Prostate gland (tissue), 2 donors: ENCODE measurements at regions not wholly inside any gene's neighbourhood (a gene's known extent, or its start where the extent isn't known, plus 50 kb on each side); places are given as distances from the start of the nearest gene placed in this dataset.

Experiments
- DNase-seq: peaks from one replicate; pipeline ENCODE4 v3.0.0-alpha.2; 2019; ENCODE audit warnings: low spot score
- H3K27ac ChIP-seq, 2 donors: fragments of 200-600 bp; sonication (generic); 2 replicates each; pipeline ENCODE4 v1.5.1; 2017 to 2019
- H3K27me3 ChIP-seq: fragments of 200-600 bp; sonication (generic); replicated peaks from 2 replicates; pipeline ENCODE4 v1.5.1; 2019; ENCODE audit not compliant: insufficient read depth
- H3K36me3 ChIP-seq, 2 donors: fragments of 200-600 bp; sonication (generic); 1 replicate in 1 of 2; 2 replicates in 1 of 2; pipeline versions ENCODE4 v1.5.1 to v1.8.1; 2017 to 2019
- H3K4me1 ChIP-seq: fragments of 200-600 bp; sonication (generic); replicated peaks from 2 replicates; pipeline ENCODE4 v1.5.1; 2019
- H3K4me3 ChIP-seq, 2 donors: fragments of 200-600 bp; sonication (generic); 2 replicates each; pipeline ENCODE4 v1.5.1; 2017 to 2019
- H3K9me3 ChIP-seq: fragments of 200-600 bp; sonication (generic); 2 replicates; pipeline ENCODE4 v1.5.1; 2017
- POLR2A ChIP-seq: fragments of 450-650 bp; IDR thresholded peaks from one replicate; pipeline ENCODE4 v1.6.1; 2016; ENCODE audit warnings: antibody characterized with exemption, mild to moderate bottlenecking
- POLR2AphosphoS5 ChIP-seq: sonication (generic); formaldehyde crosslinking; IDR thresholded peaks from one replicate; pipeline ENCODE4 v1.6.1; 2017; ENCODE audit warnings: antibody characterized with exemption
- WGBS: methylation state at CpG from one replicate; pipeline ENCODE4 v1.1.5; 2018; 5-methylcytosine and 5-hydroxymethylcytosine counted together
- intact Hi-C: fragments of 100-400 bp; cut with DNase I; formaldehyde crosslinking; loops from one replicate; pipeline ENCODE4 v1.14.2; 2022
- TF ChIP-seq, protein P1 (sequence below), 4 experiments: fragments of 200-600 bp in 2 of 4; fragments of 450-650 bp in 2 of 4; sonication (generic) in 2 of 4; IDR thresholded peaks; 1 replicate in 3 of 4; 2 replicates in 1 of 4; pipeline ENCODE4 v1.5.1; 2016 to 2019; ENCODE audit warnings: antibody characterized with exemption in 4 of 4, mild to moderate bottlenecking in 2 of 4, moderate library complexity in 2 of 4

DNA sequence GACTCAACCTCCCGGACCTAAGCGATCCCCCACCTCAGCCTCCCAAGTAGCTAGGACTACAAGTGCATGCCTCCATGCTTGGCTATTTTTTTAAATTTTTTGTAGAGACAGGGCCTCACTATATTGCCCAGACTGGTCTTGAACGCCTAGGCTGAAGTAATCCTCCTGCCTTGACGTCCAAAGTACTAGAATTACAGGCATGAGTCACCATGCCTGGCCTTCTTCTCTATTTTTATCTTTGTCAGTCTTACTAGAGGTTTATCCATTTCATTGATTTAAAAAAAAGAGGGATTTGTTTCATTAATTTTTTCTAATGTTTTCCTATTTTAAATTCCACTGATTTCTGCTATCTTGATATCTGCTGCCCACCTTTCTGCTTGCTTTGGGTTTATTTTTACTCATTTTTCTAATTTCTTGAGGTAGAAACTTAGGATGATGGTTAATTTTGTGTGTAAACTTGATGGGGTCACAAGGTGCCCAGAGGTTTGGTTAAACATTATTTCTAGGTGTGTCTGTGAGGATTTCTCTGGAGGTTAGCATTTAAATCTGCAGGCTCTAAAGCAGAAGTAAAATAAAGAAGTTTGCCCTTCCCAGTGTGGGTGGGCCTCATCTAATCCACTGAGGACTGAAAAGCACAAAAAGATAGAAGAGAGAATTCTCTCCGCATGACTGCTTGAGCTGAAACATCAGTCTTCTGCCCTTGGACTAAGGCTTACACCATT, 116.2 kb upstream of the DCLK2 start:
- WGBS: 86% methylated on average over 5 of the region's 5 CpGs

DNA sequence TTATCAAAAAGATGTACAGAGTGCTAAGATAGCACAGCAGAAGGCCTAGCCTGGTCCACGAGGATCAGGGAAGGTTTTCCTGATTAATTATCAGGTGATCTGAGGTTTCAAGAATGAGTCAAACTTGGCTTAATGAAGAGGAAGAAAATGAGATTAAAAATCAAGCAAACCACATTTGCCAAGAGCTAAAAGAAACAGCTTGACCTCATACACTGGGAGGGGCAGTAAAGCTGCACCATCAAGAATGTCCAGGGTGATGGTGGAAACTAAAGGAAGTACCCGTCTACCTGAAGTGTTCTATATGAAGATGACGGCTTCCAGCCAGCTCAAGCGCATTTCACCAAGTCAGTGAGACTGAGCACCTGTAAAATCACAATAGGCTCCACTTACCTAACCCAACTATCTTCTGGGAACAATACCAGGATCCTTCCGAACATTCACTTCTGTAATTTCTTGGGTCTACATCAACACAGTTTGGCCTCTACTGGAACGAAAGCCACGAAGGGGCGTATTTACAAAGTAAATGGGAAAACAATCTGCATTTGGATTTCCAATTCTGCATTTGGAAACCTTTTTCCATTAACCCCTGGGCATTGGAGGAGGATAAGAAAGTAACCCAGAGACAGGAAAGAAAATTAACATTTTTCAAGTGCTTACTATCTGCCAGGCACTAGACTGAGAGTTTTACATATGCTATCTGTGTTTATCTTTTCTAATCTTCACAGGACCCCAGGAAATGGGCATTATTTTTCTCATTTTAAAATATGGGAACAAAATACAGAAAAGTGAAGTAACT, 114.0 kb upstream of the DCLK2 start:
- H3K27me3 ChIP-seq: no peaks in the 10 kb centered on the region
- TF ChIP-seq POLR2AphosphoS5: no peak
- TF ChIP-seq, protein P1, sequence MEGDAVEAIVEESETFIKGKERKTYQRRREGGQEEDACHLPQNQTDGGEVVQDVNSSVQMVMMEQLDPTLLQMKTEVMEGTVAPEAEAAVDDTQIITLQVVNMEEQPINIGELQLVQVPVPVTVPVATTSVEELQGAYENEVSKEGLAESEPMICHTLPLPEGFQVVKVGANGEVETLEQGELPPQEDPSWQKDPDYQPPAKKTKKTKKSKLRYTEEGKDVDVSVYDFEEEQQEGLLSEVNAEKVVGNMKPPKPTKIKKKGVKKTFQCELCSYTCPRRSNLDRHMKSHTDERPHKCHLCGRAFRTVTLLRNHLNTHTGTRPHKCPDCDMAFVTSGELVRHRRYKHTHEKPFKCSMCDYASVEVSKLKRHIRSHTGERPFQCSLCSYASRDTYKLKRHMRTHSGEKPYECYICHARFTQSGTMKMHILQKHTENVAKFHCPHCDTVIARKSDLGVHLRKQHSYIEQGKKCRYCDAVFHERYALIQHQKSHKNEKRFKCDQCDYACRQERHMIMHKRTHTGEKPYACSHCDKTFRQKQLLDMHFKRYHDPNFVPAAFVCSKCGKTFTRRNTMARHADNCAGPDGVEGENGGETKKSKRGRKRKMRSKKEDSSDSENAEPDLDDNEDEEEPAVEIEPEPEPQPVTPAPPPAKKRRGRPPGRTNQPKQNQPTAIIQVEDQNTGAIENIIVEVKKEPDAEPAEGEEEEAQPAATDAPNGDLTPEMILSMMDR (IDR thresholded peaks at IDR 0.05): no peak
- TF ChIP-seq POLR2A: no peak
- H3K4me1 ChIP-seq: no peaks in the 10 kb centered on the region
- no peaks in the 10 kb centered on the region for H3K9me3 ChIP-seq
- no peak overlapping the region for H3K4me3 ChIP-seq
- WGBS: 92% methylated on average over 8 of the region's 8 CpGs
- no peak for DNase-seq
- no peak overlapping the region for H3K27ac ChIP-seq
- no peaks in the 10 kb centered on the region for H3K36me3 ChIP-seq
- intact Hi-C loops: no loop called here

More for the DNA sequence above, 116.2 kb upstream of the DCLK2 start:
- TF ChIP-seq POLR2A: no peak
- no peak for TF ChIP-seq POLR2AphosphoS5
- TF ChIP-seq, protein P1 (IDR thresholded peaks at IDR 0.05): no peak
- no peaks in the 10 kb centered on the region for H3K27me3 ChIP-seq
- no peak overlapping the region for H3K4me3 ChIP-seq
- H3K9me3 ChIP-seq: no peaks in the 10 kb centered on the region
- H3K27ac ChIP-seq: no peak overlapping the region
- intact Hi-C loops: no loop called here
- DNase-seq: no peak
- no peaks in the 10 kb centered on the region for H3K36me3 ChIP-seq
- H3K4me1 ChIP-seq: no peaks in the 10 kb centered on the region

DNA sequence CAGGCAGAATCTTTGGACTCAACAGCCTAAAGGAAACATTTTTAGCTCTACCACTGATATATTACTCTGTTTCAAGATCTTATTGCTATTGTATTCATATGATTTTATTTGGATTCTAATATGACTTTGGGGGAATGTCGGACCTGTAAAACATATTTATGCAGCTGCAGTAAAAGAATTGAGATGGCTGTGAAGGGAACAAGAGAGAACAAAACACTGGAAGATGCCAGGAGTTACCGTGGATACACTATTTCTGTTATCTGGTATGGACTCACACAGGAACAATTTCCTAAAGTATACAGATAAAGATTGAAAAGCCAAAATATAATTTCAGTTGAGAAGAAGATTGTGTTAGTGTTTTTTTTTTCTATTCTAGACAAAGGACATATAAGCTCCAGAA, 113.0 kb upstream of the DCLK2 start:
- Histone ChIP-seq H3K27me3 (no peaks in the 10 kb centered on the region), H3K36me3 (no peaks in the 10 kb centered on the region), H3K4me1 (no peaks in the 10 kb centered on the region), H3K9me3 (no peaks in the 10 kb centered on the region), H3K27ac (no peak overlapping the region), H3K4me3 (no peak overlapping the region)
- no peak for DNase-seq
- WGBS: 14% methylated on average over 2 of the region's 2 CpGs
- TF ChIP-seq, protein P1 (IDR thresholded peaks at IDR 0.05): no peak
- no peak for TF ChIP-seq POLR2A
- TF ChIP-seq POLR2AphosphoS5: no peak
- intact Hi-C loops: no loop called here

DNA sequence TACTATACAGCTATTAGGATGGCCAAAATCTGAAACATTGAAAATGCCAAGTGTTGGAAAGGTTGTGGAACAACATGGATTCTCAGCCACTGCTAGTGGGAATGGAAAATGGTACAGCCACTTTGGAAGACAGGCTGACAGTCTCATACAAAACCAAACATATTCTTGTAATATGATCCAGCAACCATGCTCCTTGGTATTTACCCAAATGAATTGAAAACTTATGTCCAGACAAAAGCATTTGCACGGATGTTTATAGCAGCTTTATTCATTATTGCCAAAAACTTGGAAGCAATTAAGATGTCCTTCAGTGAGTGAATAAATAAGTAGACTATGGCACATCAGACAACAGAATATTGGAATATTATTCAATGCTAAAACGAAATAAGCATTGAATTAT, 105.8 kb upstream of the DCLK2 start:
- no peak for DNase-seq
- no peak overlapping the region for H3K4me3 ChIP-seq
- H3K27me3 ChIP-seq: no peaks in the 10 kb centered on the region
- intact Hi-C loops: no loop called here
- H3K4me1 ChIP-seq: no peaks in the 10 kb centered on the region
- H3K27ac ChIP-seq: no peak overlapping the region
- no peaks in the 10 kb centered on the region for H3K36me3 ChIP-seq
- TF ChIP-seq POLR2A (no peak), POLR2AphosphoS5 (no peak)
- TF ChIP-seq, protein P1 (IDR thresholded peaks at IDR 0.05): no peak
- H3K9me3 ChIP-seq: no peaks in the 10 kb centered on the region
- 36% methylated on average over 2 of the region's 2 CpGs for WGBS
